Erythroblast (primary cell): ENCODE measurements at regions not wholly inside any gene's neighbourhood (a gene's known extent, or its start where the extent isn't known, plus 50 kb on each side); places are given as distances from the start of the nearest gene placed in this dataset.

Experiments used
- GATA1 ChIP-seq: IDR thresholded peaks from 2 replicates; pipeline ENCODE4 v1.6.1; 2011; ENCODE audit warnings: low read depth, mild to moderate bottlenecking, control low read depth, low read length, moderate library complexity
- POLR2A ChIP-seq: IDR thresholded peaks from 2 replicates; pipeline ENCODE4 v1.6.1; 2011; ENCODE audit warnings: mild to moderate bottlenecking, low read length

DNA sequence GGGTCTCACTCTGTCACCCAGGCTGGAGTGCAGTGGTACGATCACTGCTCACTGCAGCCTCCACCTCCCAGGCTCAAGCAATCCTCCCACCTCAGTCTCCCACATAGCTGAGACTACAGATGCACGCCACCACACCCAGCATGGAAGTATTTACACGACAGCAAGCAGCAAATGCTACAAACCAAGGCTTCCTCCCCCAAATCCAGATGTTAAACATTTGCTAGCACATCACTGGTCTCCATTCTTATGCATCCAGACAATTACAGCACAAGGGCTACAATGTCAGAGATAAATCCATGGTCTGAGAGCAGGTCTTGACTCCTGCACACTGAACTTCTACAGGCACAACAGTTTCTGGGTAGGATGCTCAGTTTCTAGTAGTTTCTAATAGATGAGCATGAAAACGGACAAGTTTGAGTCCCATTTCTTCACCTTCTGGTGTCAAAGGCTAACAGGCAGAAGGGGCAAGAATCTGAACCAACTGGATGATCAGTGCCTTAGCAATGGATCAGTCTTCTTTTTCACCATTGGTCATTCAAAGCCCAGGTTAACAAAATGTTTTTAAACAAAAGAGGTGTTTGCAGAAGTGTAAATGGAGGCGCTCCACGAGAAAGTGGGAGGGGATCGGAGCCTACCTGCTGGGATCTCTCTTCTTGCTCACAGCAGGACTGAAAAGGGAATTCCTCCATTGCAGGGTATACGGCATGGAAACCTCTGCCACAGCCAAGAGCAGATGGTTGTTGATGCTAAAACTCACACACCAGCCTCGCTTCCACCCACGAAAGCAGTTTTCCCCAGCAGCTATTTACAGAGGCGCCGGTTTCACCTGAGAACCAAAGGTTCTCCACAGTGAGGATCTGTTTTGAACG, 135.0 kb upstream of the ARL4C start:
- no peak for TF ChIP-seq POLR2A
- TF ChIP-seq GATA1 = no peak
